Right lobe of liver (tissue), 6 donors: ENCODE measurements at regions not wholly inside any gene's neighbourhood (a gene's known extent, or its start where the extent isn't known, plus 50 kb on each side); places are given as distances from the start of the nearest gene placed in this dataset.
"Not testable (repeated sequence)": the region's sequence is repeated elsewhere in the genome, so short reads cannot be mapped to it uniquely, and the experiment has no call there.

Source experiments
- ATAC-seq, 4 donors: fragments of 200-7000 bp; cut with Tn5 transposase; one replicate each; pipeline ENCODE4 v1.9.1; 2020; ENCODE audit warnings: mild to moderate bottlenecking in 4 of 4, moderate library complexity in 4 of 4
- DNase-seq, 3 donors: peaks; one replicate each; pipeline ENCODE4 v3.0.0-alpha.2; 2020
- H3K27ac ChIP-seq, 3 donors: fragments of 200-600 bp; one replicate each; pipeline ENCODE4 v1.8.0; 2022
- H3K27me3 ChIP-seq, 2 donors: fragments of 200-600 bp; one replicate each; pipeline ENCODE4 v1.8.0; 2022
- H3K36me3 ChIP-seq, 4 donors: fragments of 200-600 bp; sonication (generic) in 1 of 4; one replicate each; pipeline versions ENCODE4 v1.5.1 to v1.8.0; 2017 to 2022; ENCODE audit warnings: control low read depth in 1 of 4
- H3K4me1 ChIP-seq, 4 donors: fragments of 200-600 bp; sonication (generic) in 1 of 4; one replicate each; pipeline versions ENCODE4 v1.5.1 to v1.8.0; 2017 to 2022; ENCODE audit warnings: control low read depth in 1 of 4
- H3K4me3 ChIP-seq, 3 donors: fragments of 200-600 bp; one replicate each; pipeline ENCODE4 v1.8.0; 2022
- H3K9me3 ChIP-seq, 4 donors: fragments of 200-600 bp; sonication (generic) in 1 of 4; one replicate each; pipeline versions ENCODE4 v1.5.1 to v1.8.0; 2017 to 2022; ENCODE audit warnings: control low read depth in 1 of 4
- POLR2A ChIP-seq: fragments of 450-650 bp; IDR thresholded peaks from one replicate; pipeline ENCODE4 v1.6.1; 2017; ENCODE audit warnings: antibody characterized with exemption, mild to moderate bottlenecking
- WGBS: methylation state at CpG from one replicate; pipeline ENCODE4 v1.1.6; 2018; ENCODE audit warnings: low coverage, low lambda C conversion rate; ENCODE audit not compliant: insufficient coverage; ENCODE audit errors: missing lambda C conversion rate; 5-methylcytosine and 5-hydroxymethylcytosine counted together
- intact Hi-C, 2 donors: fragments of 100-400 bp; cut with DNase I; formaldehyde crosslinking; loops; one replicate each; pipeline versions ENCODE4 v1.11.2 to v1.14.1; 2022
- TF ChIP-seq, protein P1 (sequence below), 4 donors: fragments of 200-600 bp in 3 of 4; fragments of 450-650 bp in 1 of 4; IDR thresholded peaks; one replicate each; pipeline versions ENCODE4 v1.5.1 to v1.8.0; 2016 to 2022; ENCODE audit warnings: antibody characterized with exemption in 4 of 4, mild to moderate bottlenecking in 2 of 4
- donor health status: DM: no; HTN: yes; CAD: no.
- donor health status: DM: no; HTN: no; CAD: no.
- donor health status: DM: no; HTN: no; CAD: no.
- donor health status: DM: no; HTN: yes; CAD: no.
- donor health status: DM: no; HTN: yes; CAD: no.

DNA sequence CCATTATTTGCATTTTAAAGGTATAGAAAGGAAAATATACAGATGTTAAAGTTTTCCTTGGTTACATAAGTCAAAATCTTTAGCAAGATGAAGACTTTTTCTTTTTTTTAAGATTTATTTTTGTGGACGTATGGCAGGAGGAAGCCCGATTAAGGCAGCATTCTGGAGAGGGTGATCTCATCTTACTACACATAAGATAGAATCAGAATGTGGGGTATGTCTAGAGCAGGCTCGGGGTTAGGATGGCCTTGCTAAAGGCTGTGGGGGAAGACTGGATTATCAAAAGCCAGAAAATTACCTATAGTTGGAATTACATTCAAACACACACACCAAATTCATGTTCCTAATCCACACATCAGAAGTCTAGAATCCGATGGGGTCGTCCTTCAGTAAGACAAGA, 79.6 kb upstream of the OTOGL start:
- no peaks in the 10 kb centered on the region for H3K4me1 ChIP-seq
- no peaks in the 10 kb centered on the region for H3K36me3 ChIP-seq
- H3K27me3 ChIP-seq = no peaks in the 10 kb centered on the region
- H3K27ac ChIP-seq = no peak overlapping the region
- no peaks in the 10 kb centered on the region for H3K9me3 ChIP-seq
- no peak for ATAC-seq
- TF ChIP-seq POLR2A = no peak
- H3K4me3 ChIP-seq = no peak overlapping the region
- intact Hi-C loops = no loop called here
- no peak for DNase-seq
- 49% methylated on average over 5 of the region's 5 CpGs for WGBS

DNA sequence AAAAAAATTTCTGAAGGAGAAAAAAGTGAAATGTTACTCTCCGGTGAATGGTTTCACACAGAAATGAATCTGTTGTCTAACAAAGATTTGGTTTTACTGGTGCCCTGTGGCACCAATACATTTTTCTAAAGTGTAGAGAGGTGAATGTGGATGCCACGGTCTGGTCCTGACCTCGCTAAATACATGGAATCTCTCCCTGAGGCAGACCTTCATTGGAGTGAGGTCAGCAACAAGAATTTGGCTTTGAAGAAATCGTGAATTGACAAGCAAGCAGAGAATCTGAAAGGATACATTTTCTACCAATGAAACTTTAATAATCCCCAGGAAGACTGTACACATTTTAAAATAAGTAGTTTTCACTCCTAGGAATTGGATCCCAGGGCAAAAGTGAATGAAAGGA, 81.2 kb upstream of the OTOGL start:
- no peak for TF ChIP-seq POLR2A
- TF ChIP-seq, protein P1, sequence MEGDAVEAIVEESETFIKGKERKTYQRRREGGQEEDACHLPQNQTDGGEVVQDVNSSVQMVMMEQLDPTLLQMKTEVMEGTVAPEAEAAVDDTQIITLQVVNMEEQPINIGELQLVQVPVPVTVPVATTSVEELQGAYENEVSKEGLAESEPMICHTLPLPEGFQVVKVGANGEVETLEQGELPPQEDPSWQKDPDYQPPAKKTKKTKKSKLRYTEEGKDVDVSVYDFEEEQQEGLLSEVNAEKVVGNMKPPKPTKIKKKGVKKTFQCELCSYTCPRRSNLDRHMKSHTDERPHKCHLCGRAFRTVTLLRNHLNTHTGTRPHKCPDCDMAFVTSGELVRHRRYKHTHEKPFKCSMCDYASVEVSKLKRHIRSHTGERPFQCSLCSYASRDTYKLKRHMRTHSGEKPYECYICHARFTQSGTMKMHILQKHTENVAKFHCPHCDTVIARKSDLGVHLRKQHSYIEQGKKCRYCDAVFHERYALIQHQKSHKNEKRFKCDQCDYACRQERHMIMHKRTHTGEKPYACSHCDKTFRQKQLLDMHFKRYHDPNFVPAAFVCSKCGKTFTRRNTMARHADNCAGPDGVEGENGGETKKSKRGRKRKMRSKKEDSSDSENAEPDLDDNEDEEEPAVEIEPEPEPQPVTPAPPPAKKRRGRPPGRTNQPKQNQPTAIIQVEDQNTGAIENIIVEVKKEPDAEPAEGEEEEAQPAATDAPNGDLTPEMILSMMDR (IDR thresholded peaks at IDR 0.05) = no peak
- Histone ChIP-seq H3K36me3 (no peaks in the 10 kb centered on the region), H3K9me3 (no peaks in the 10 kb centered on the region), H3K27ac (no peak overlapping the region), H3K4me1 (no peaks in the 10 kb centered on the region), H3K27me3 (no peaks in the 10 kb centered on the region), H3K4me3 (no peak overlapping the region)
- WGBS = 48% methylated on average over 3 of the region's 4 CpGs
- no peak for ATAC-seq
- DNase-seq = no peak
- intact Hi-C loops = no loop called here

DNA sequence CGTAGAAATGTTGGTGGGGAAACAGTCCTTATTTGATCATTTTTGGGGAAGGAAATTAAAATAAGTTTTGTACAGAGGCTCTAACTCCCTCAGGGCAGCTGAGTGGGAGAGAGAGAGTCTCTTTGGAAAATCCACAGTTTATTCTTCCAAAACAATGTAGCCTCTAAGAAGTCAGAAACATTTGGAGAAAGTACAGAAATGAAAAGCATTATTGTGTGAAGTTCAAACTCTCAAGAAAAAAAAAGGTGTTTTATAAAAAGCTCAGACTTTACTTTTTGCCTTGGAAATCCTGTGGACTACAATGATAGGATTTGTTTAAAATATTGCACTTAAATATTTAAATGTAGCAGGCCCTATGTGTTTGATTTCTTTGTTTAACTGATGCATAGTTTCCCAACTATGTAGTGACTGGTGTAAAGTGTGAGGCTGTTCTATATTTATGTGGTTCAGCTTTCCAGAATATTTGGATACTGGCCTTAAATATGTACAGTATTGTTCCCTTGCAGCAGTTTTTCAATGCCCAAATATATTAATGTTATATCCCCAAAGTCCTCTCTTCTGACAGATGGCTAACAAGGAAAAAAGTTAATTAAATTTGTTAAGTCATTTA, 82.0 kb upstream of the OTOGL start:
- no peak overlapping the region for H3K4me3 ChIP-seq
- H3K4me1 ChIP-seq = no peaks in the 10 kb centered on the region
- no peak for TF ChIP-seq POLR2A
- TF ChIP-seq, protein P1 (IDR thresholded peaks at IDR 0.05) = no peak
- H3K36me3 ChIP-seq = no peaks in the 10 kb centered on the region
- H3K27ac ChIP-seq = no peak overlapping the region
- no peak for ATAC-seq
- DNase-seq = no peak
- intact Hi-C loops = no loop called here
- H3K27me3 ChIP-seq = no peaks in the 10 kb centered on the region
- H3K9me3 ChIP-seq = no peaks in the 10 kb centered on the region
- WGBS = 67% methylated on average over 1 of the region's 1 CpG

DNA sequence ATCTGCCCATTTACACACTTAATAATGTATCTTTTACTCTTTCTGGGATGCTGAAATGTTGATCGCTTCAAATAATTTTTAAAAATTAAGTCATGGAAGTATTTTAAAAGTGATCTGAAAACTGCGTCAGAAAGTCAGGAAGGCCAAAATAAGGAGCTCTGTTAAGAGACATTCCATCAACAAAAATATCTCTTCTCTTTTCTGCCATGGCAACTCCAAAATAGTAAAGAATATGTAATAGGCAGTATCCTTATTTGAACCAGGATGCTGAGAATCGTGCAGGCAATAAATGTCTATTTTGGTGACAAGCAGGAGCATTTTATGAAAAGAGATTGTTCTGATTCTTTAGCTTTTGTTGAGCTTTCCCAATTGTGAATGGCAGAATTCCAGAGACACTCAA, 81.8 kb upstream of the PPP1R12A start:
- DNase-seq (no peak), ATAC-seq (no peak)
- H3K4me1 ChIP-seq = no peaks in the 10 kb centered on the region
- H3K4me3 ChIP-seq = no peak overlapping the region
- H3K27me3 ChIP-seq = no peaks in the 10 kb centered on the region
- 66% methylated on average over 3 of the region's 3 CpGs for WGBS
- intact Hi-C loops = no loop called here
- no peaks in the 10 kb centered on the region for H3K9me3 ChIP-seq
- H3K36me3 ChIP-seq = no peaks in the 10 kb centered on the region
- no peak for TF ChIP-seq POLR2A
- TF ChIP-seq, protein P1 (IDR thresholded peaks at IDR 0.05) = no peak
- H3K27ac ChIP-seq = no peak overlapping the region

DNA sequence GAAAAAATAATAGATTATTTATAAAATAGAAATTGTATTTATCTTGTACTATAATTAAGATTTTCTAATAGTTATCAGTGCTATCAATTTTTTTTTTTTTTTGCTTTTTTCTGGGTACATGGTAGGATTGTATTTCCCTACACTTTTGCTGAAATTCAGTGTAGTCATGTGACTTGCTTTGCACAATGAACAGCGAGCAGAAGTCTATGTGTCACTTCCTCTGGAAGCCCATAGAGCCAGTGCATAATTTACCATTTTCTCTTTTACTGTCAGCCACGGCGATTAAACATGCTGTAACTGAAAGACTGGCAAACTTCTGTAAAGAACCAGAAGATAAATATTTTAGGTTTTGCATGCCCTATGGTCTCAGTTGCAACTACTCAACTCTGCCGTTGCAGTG, 80.8 kb upstream of the PPP1R12A start:
- no peaks in the 10 kb centered on the region for H3K4me1 ChIP-seq
- H3K36me3 ChIP-seq = no peaks in the 10 kb centered on the region
- DNase-seq (no peak), ATAC-seq (no peak)
- H3K4me3 ChIP-seq = no peak overlapping the region
- intact Hi-C loops = no loop called here
- TF ChIP-seq, protein P1 (IDR thresholded peaks at IDR 0.05) = no peak
- TF ChIP-seq POLR2A = no peak
- no peaks in the 10 kb centered on the region for H3K9me3 ChIP-seq
- H3K27ac ChIP-seq = no peak overlapping the region
- WGBS = 73% methylated on average over 4 of the region's 4 CpGs
- no peaks in the 10 kb centered on the region for H3K27me3 ChIP-seq

DNA sequence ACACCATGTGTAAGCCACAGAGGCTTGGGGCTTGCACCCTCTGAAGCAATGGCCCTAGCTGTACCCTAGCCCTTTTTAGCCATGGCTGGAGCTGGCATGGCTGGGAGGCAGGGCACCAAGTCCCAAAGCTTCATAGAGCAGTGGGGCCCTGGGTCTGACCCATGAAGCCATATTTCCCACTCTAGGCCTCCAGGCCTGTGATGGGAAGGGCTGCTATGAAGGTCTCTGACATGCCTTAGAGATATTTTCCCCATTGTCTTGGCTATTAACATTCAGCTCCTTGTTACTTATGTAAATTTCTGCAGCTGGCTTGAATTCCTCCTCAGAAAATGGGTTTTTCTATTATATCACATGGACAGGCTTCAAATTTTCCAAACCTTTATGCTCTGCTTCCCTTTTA, 68.8 kb upstream of the PPP1R12A start:
- H3K27me3 ChIP-seq, H3K9me3 ChIP-seq, DNase-seq, H3K4me3 ChIP-seq, ATAC-seq, intact Hi-C loops, H3K36me3 ChIP-seq, H3K27ac ChIP-seq, H3K4me1 ChIP-seq: not testable (repeated sequence)
